ENCODE measurements at regions not wholly inside any gene's neighbourhood (a gene's known extent, or its start where the extent isn't known, plus 50 kb on each side); places are given as distances from the start of the nearest gene placed in this dataset.

DNA sequence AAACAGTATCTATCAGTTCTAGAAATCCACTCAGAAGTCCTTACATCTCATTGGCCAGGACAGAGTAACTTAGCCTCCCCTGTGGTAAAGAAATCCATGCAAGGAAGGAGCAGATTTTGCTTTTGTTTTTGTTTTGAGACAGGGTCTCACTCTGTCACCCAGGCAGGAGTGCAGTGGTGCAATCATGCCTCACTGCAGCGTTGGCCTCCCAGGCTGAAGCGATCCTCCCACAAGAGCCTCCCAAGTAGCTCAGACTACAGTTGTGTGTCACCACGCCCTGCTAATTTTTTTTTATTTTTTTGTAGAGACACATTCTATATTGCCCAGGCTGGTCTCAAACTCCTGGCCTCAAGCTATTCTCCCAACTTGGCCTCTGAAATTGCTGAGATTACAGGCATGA is 185.1 kb downstream of the NRP2 start:
- TF ChIP-seq EZH2 (IDR thresholded peaks at IDR 0.05) (no peak), POLR2AphosphoS5 (IDR thresholded peaks at IDR 0.05; ENCODE audit: borderline replicate concordance, low read depth, low read length) (no peak), FOXP2 (optimal IDR thresholded peaks at IDR 0.05; ENCODE audit: control extremely low read depth, extremely low read length, insufficient read depth) (no peak)

Data from SK-N-MC (cell line).